Smooth muscle cell (in vitro differentiated cells): ENCODE measurements at regions not wholly inside any gene's neighbourhood (a gene's known extent, or its start where the extent isn't known, plus 50 kb on each side); places are given as distances from the start of the nearest gene placed in this dataset.
A peak's percentile ranks its signal among the peaks of the same experiment; 100 is the strongest.

Experiments
- DNase-seq: peaks from one replicate; lab custom pipeline; 2025; ENCODE audit not compliant: unreplicated experiment; lab: John Stamatoyannopoulos, UW
- H2AFZ ChIP-seq: fragments of 200-600 bp; sonication (generic); 2 replicates; pipeline ENCODE4 v1.6.0; 2016; ENCODE audit warnings: antibody characterized with exemption, low read depth, mild to moderate bottlenecking
- H3F3A ChIP-seq: fragments of 200-600 bp; sonication (generic); 2 replicates; pipeline ENCODE4 v1.6.0; 2017; ENCODE audit warnings: antibody characterized with exemption, low read depth
- H3K27ac ChIP-seq: fragments of 200-600 bp; sonication (generic); 2 replicates; pipeline ENCODE4 v1.5.1; 2016; ENCODE audit warnings: low read depth, mild to moderate bottlenecking
- H3K27me3 ChIP-seq: fragments of 200-600 bp; sonication (generic); 2 replicates; pipeline ENCODE4 v1.6.1; 2016; ENCODE audit warnings: low read depth, mild to moderate bottlenecking
- H3K36me3 ChIP-seq: fragments of 200-600 bp; sonication (generic); 2 replicates; pipeline ENCODE4 v1.5.1; 2016; ENCODE audit warnings: low read depth
- H3K4me1 ChIP-seq: fragments of 200-600 bp; sonication (generic); 2 replicates; pipeline ENCODE4 v1.5.1; 2016; ENCODE audit warnings: low read depth
- H3K4me2 ChIP-seq: fragments of 200-600 bp; sonication (generic); 2 replicates; pipeline ENCODE4 v1.6.0; 2016; ENCODE audit warnings: mild to moderate bottlenecking
- H3K4me3 ChIP-seq: fragments of 200-600 bp; sonication (generic); 2 replicates; pipeline ENCODE4 v1.5.1; 2016; ENCODE audit warnings: mild to moderate bottlenecking
- H3K79me2 ChIP-seq: fragments of 200-600 bp; sonication (generic); 2 replicates; pipeline ENCODE4 v1.6.0; 2016; ENCODE audit warnings: low read depth, mild to moderate bottlenecking
- H3K9ac ChIP-seq: fragments of 200-600 bp; sonication (generic); 2 replicates; pipeline ENCODE4 v1.6.0; 2016; ENCODE audit warnings: low read depth
- H3K9me3 ChIP-seq: fragments of 200-600 bp; sonication (generic); replicated peaks from 2 replicates; pipeline ENCODE4 v1.5.1; 2016; ENCODE audit warnings: low read depth
- H4K20me1 ChIP-seq: fragments of 200-600 bp; sonication (generic); 2 replicates; pipeline ENCODE4 v1.6.0; 2016; ENCODE audit warnings: low read depth
- WGBS: methylation state at CpG from one replicate; pipeline ENCODE4 v1.1.7; 2016; ENCODE audit warnings: low lambda C conversion rate; 5-methylcytosine and 5-hydroxymethylcytosine counted together
- TF ChIP-seq, protein P1 (sequence below): fragments of 200-600 bp; sonication (generic); IDR thresholded peaks from 2 replicates; pipeline ENCODE4 v1.5.1; 2017; ENCODE audit warnings: borderline replicate concordance, mild to moderate bottlenecking, antibody characterized with exemption; ENCODE audit not compliant: insufficient read depth, poor library complexity, severe bottlenecking

DNA sequence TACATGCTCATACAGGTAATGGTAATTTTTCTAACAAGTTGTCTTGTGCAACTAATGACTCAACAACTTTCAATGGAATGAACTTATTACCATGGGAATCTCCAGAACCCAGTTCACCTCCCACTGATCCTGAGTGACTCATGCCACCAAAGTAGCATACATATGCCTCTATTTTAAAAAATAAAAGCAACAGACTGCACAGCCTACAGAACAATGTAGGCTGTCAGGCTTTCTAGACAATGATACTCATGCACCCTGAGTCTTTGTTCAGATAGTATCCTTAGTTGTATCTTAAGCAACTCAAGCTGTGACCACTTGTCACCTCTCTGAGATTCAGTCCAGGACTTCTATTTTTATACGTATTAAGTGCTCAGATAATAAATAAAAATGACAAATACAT is 531.0 kb upstream of the SETBP1 start:
- DNase-seq: no peak
- H3F3A ChIP-seq: no peaks in the 10 kb centered on the region
- H3K9ac ChIP-seq: no peak overlapping the region
- H3K27me3 ChIP-seq: no peaks in the 10 kb centered on the region
- WGBS: 54% methylated on average over 1 of the region's 1 CpG
- H3K4me3 ChIP-seq: no peak overlapping the region
- no peaks in the 10 kb centered on the region for H4K20me1 ChIP-seq
- no peaks in the 10 kb centered on the region for H3K9me3 ChIP-seq
- H3K4me1 ChIP-seq: peaks cover 5% of the 10 kb centered on the region
- no peaks in the 10 kb centered on the region for H3K36me3 ChIP-seq
- no peak overlapping the region for H2AFZ ChIP-seq
- peak overlapping the region; percentile 66 for H3K4me2 ChIP-seq
- no peaks in the 10 kb centered on the region for H3K79me2 ChIP-seq
- peak overlapping the region; percentile 69 for H3K27ac ChIP-seq
- TF ChIP-seq, protein P1, sequence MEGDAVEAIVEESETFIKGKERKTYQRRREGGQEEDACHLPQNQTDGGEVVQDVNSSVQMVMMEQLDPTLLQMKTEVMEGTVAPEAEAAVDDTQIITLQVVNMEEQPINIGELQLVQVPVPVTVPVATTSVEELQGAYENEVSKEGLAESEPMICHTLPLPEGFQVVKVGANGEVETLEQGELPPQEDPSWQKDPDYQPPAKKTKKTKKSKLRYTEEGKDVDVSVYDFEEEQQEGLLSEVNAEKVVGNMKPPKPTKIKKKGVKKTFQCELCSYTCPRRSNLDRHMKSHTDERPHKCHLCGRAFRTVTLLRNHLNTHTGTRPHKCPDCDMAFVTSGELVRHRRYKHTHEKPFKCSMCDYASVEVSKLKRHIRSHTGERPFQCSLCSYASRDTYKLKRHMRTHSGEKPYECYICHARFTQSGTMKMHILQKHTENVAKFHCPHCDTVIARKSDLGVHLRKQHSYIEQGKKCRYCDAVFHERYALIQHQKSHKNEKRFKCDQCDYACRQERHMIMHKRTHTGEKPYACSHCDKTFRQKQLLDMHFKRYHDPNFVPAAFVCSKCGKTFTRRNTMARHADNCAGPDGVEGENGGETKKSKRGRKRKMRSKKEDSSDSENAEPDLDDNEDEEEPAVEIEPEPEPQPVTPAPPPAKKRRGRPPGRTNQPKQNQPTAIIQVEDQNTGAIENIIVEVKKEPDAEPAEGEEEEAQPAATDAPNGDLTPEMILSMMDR: no peak

DNA sequence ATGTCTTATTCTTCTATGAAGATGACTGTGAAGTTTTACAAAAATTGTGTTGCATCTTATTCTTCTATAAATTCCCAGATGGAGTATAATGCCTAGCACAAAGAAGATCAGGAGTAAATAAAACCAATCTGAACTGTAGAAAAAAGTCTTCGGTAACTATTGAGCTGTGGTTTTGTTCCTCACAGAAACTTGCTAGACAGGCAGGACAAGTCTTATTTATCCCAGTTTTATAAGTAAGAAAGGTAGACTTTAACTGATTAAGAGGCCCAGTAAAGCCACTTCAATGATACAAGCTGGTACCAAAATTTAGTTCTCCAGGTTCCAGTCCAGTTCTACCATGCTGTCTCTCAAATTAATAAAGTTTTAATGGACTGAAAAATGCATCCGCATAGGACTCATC is 526.7 kb upstream of the SETBP1 start:
- WGBS: 58% methylated on average over 2 of the region's 2 CpGs
- Histone ChIP-seq H3K27ac (no peak overlapping the region), H3K27me3 (no peaks in the 10 kb centered on the region), H3K36me3 (no peaks in the 10 kb centered on the region), H4K20me1 (no peaks in the 10 kb centered on the region), H3K4me3 (no peak overlapping the region), H3K9me3 (no peaks in the 10 kb centered on the region), H3F3A (peaks cover 5% of the 10 kb centered on the region), H3K9ac (no peak overlapping the region), H2AFZ (no peak overlapping the region), H3K4me1 (peaks cover 15% of the 10 kb centered on the region), H3K79me2 (no peaks in the 10 kb centered on the region), H3K4me2 (no peak overlapping the region)
- DNase-seq: no peak
- TF ChIP-seq, protein P1: no peak

DNA sequence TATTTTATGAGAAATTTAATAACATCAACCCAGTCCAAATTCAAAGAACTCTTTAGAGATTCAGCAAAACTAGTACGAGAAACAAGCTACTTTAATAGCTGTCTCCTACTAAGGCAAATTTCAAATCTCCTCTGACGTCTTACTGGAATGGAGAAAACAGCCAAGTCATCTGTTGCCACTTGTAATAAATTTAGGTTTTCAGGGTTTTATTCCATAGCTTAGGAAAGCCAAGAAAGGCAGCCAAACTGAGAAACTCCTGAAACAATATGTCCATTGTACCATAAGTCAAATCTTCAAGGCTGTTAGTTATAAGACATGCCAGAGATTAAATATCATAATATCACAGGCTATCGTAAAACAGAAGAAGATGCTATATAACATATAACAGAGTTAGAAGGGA is 524.6 kb upstream of the SETBP1 start:
- peaks cover 5% of the 10 kb centered on the region for H3F3A ChIP-seq
- peaks cover 10% of the 10 kb centered on the region for H3K4me1 ChIP-seq
- no peaks in the 10 kb centered on the region for H4K20me1 ChIP-seq
- DNase-seq: no peak
- no peaks in the 10 kb centered on the region for H3K79me2 ChIP-seq
- H3K27ac ChIP-seq: no peak overlapping the region
- 86% methylated on average over 3 of the region's 3 CpGs for WGBS
- H3K9ac ChIP-seq: no peak overlapping the region
- H3K4me3 ChIP-seq: no peak overlapping the region
- no peak overlapping the region for H3K4me2 ChIP-seq
- no peaks in the 10 kb centered on the region for H3K36me3 ChIP-seq
- H3K9me3 ChIP-seq: no peaks in the 10 kb centered on the region
- no peak overlapping the region for H2AFZ ChIP-seq
- TF ChIP-seq, protein P1: no peak
- no peaks in the 10 kb centered on the region for H3K27me3 ChIP-seq

DNA sequence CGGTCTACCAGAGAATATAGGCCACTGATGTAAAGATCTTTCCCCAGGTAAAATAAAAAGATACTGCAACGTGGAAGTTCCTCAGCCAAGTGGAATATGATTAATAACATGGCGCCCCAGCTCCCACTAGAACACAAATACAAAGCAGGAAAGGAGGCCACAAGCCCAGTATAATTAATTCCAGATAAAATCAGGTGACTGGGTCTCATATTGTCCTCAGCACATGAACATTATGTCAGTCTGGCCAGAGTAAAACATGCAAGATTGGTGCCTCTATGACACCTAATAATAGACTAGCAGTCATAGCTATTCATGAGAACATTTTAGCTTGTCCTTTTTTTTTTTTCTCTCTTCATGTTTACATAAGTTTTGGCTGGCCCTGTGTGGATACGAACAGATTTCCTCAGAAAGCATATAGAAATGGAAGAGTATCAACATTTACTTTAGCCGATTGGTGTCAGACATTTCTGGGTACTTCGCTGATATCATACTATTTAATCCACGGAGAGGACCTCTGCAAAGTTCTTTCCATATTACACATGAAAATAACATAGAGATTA is 523.8 kb upstream of the SETBP1 start:
- WGBS: 78% methylated on average over 7 of the region's 7 CpGs
- TF ChIP-seq, protein P1: no peak

More for the DNA sequence above, 523.8 kb upstream of the SETBP1 start:
- no peaks in the 10 kb centered on the region for H3K9me3 ChIP-seq
- H3K27ac ChIP-seq: no peak overlapping the region
- no peak for DNase-seq
- H3K4me2 ChIP-seq: no peak overlapping the region
- H3K27me3 ChIP-seq: no peaks in the 10 kb centered on the region
- no peaks in the 10 kb centered on the region for H3K79me2 ChIP-seq
- no peak overlapping the region for H3K4me3 ChIP-seq
- no peaks in the 10 kb centered on the region for H4K20me1 ChIP-seq
- peaks cover 10% of the 10 kb centered on the region for H3K4me1 ChIP-seq
- H3K36me3 ChIP-seq: no peaks in the 10 kb centered on the region
- peaks cover 5% of the 10 kb centered on the region for H3F3A ChIP-seq
- H2AFZ ChIP-seq: no peak overlapping the region
- no peak overlapping the region for H3K9ac ChIP-seq
